WI38 (cell line): ENCODE measurements at regions not wholly inside any gene's neighbourhood (a gene's known extent, or its start where the extent isn't known, plus 50 kb on each side); places are given as distances from the start of the nearest gene placed in this dataset.

Source experiments
- H3K4me3 ChIP-seq: 2 replicates; pipeline ENCODE4 v1.5.1; 2011; ENCODE audit warnings: low read depth, mild to moderate bottlenecking, control low read depth, low read length
- TF ChIP-seq, protein P1 (sequence below): IDR thresholded peaks from 2 replicates; pipeline ENCODE4 v1.5.1; 2012; ENCODE audit warnings: low read depth, mild to moderate bottlenecking, control low read depth, low read length

DNA sequence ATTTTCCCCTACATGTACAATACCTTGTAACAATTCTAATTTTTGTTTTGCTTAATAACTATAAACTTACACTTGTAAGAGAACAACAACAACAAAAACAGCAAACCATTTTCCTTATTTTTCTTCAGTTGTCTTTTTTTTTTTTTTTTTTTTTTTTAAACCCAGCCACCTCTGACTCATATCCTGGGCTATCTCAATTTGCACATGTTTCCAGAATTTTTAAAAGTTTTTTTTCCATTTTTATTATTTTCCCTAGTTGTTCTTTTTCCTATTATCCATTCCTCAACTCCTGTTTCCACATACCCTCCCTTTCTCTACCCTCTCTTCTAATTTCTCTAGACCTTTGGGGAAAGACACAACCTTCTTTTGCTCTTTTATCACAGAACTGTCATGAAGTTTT, 112.5 kb downstream of the EFEMP1 start:
- H3K4me3 ChIP-seq, result no peak overlapping the region
- TF ChIP-seq, protein P1, sequence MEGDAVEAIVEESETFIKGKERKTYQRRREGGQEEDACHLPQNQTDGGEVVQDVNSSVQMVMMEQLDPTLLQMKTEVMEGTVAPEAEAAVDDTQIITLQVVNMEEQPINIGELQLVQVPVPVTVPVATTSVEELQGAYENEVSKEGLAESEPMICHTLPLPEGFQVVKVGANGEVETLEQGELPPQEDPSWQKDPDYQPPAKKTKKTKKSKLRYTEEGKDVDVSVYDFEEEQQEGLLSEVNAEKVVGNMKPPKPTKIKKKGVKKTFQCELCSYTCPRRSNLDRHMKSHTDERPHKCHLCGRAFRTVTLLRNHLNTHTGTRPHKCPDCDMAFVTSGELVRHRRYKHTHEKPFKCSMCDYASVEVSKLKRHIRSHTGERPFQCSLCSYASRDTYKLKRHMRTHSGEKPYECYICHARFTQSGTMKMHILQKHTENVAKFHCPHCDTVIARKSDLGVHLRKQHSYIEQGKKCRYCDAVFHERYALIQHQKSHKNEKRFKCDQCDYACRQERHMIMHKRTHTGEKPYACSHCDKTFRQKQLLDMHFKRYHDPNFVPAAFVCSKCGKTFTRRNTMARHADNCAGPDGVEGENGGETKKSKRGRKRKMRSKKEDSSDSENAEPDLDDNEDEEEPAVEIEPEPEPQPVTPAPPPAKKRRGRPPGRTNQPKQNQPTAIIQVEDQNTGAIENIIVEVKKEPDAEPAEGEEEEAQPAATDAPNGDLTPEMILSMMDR, result no peak

DNA sequence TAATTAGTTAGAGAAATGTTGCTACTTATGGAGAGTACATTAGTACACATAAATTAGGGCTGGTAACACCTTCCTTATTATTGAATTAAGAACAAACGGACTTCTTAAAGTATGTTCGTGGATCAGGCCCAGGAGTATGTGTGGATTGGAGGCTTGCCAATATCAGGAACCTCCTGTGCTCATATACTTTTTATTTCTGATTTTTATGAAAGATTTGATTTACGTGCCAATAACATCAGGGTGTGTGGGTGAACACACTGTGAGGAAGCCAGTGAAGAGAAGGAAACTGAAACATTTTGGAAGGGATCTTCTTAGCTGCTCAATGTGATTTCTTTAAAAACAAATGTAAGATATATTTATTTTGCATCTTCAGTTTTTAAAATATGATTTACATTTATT, 113.0 kb downstream of the EFEMP1 start:
- TF ChIP-seq, protein P1, result no peak
- H3K4me3 ChIP-seq, result no peak overlapping the region

DNA sequence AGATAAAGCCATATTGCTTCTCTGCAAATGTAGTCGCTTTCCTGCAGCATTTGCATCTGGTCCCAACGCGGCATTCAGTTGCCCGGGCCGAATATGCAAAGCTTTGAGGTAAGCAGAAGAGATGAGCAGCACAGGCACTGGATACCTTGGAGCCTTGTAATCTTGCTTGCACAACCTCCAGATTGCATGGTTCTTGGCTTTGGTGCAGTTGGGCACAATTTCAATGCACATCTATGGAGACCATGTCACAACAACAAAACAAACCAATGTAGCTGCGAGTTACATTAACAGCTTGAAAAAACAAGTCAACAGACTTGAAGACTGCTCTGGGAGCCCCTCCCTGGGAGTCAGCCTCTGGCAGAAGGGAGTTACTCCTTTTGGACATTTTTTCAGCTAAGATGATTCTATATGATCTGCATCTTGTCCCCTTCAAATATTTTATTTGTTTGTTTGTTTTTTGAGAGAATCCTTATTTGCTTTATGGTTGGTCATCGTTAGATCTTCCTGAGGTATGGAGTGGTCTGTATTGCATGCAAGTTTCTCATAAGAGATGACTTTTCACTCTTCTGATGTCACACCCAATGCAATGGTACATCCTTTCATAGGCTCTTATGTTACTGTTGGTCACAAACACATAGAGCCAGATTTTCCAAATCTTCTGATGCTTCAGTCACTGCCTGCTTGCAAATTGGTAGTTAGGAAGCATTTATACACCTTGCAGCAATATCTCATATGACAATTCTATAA, 113.5 kb downstream of the EFEMP1 start:
- H3K4me3 ChIP-seq, result no peak overlapping the region
- TF ChIP-seq, protein P1, result no peak

DNA sequence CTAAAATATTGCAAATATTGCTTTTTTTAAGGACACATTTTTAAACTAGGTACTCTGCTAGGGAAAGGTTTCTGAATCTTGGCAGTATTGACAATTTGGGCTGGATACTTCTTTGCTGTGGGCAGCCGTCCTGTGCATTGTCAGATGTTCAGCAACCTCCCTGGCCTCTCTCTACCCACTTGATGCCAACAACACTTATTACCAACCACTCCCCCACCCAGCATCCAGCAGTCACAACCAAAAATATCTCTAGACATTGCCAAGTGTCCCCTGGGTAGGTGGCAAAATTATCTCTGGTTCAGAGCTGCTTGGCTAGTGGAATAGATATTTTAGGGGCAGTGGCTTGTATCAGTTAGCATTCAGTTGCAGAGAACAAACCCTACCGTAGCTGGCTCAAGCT, 114.3 kb upstream of the PNPT1 start:
- H3K4me3 ChIP-seq, result no peak overlapping the region
- TF ChIP-seq, protein P1, result no peak

DNA sequence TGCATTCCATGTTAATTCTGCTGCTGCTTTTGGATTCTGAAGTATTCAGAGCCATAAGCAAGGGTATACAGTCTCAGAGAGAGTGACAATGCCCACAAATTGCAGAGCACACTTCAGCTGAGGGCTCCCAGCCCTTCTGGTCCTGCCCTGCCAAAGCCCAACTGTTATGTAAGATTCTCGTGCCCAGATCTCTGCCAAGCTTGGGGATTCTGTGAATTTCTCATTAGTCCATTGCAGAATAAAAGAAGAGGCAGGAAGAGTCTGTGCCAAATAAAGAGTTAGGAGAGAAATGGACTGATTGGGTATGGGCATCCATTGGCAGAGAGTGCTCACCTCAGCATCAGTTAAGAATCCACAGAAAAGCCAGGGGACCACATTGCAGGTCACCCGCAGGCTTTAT, 112.0 kb upstream of the PNPT1 start:
- no peak overlapping the region for H3K4me3 ChIP-seq
- TF ChIP-seq, protein P1, result no peak

DNA sequence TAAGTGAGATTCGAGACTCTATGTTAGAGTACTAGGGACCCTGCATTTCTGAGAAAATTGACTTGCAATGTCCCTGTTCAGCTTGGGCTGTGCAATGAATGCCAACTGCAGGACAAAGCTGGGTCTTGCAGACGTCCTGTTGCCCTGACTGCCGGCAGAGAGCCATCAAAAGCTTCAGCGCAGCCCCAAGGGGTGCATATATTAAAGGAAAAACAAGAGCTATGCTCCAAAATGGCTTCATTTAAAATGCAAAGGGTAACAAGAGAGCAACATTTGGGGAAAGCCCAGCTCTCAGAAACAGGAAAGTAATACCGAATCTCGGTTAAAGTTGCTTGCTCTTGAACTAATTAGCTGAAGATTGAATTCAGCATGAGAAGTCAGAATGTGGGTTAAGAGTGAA, 110.9 kb upstream of the PNPT1 start:
- H3K4me3 ChIP-seq, result no peak overlapping the region

DNA sequence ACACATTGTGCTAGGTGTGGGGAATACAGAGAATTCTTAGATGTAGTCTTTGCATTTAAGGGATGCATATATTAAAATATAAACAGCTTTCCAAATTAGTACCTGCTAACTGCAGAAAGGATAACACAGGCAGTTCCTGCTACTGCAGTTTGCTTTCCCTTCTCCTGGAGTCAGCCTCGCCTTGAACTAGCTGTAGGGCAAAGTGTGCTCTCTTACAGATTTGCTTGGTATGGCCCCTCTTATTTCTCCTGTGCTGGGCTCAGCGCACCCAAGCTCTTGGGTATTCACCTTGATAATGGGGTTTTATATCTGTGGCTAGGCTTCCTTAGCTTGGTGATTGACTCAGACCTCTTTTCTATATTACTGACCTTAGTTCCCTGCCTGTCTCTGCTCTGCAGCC, 108.4 kb upstream of the PNPT1 start:
- TF ChIP-seq, protein P1, result no peak
- H3K4me3 ChIP-seq, result no peak overlapping the region

More for the DNA sequence above, 110.9 kb upstream of the PNPT1 start:
- TF ChIP-seq, protein P1, result no peak
